OCI-LY3 (cell line): ENCODE measurements at regions not wholly inside any gene's neighbourhood (a gene's known extent, or its start where the extent isn't known, plus 50 kb on each side); places are given as distances from the start of the nearest gene placed in this dataset.

Source experiments
- H2AFZ ChIP-seq: fragments of 200-600, 300-600 bp; shearing (Covaris generic); 2 replicates; pipeline ENCODE4 v1.6.0; 2014; ENCODE audit warnings: antibody characterized with exemption, low read depth, low read length
- H3K27ac ChIP-seq: fragments of 200-600, 300-600 bp; sonication (generic); 2 replicates; pipeline ENCODE4 v1.5.1; 2014; ENCODE audit warnings: mild to moderate bottlenecking, low read length, moderate library complexity, mixed read lengths
- H3K27me3 ChIP-seq: fragments of 200-600, 300-600 bp; sonication (generic); 2 replicates; pipeline ENCODE4 v1.6.1; 2014; ENCODE audit warnings: low read depth, low read length, mixed read lengths
- H3K36me3 ChIP-seq: fragments of 200-600, 300-600 bp; sonication (generic); replicated peaks from 2 replicates; pipeline ENCODE3; 2014; ENCODE audit warnings: low read depth, low read length, mixed read lengths
- H3K4me1 ChIP-seq: fragments of 300-600, 200-600 bp; sonication (generic); 2 replicates; pipeline ENCODE4 v1.6.1; 2014; ENCODE audit warnings: low read length, mixed read lengths
- H3K4me2 ChIP-seq: fragments of 200-600, 300-600 bp; sonication (generic); 2 replicates; pipeline ENCODE4 v1.6.1; 2014; ENCODE audit warnings: low read length, mixed read lengths
- H3K4me3 ChIP-seq: fragments of 300-600, 200-600 bp; sonication (generic); 2 replicates; pipeline ENCODE4 v1.5.1; 2014; ENCODE audit warnings: antibody characterized with exemption, mild to moderate bottlenecking, low read length, moderate library complexity
- H3K79me2 ChIP-seq: fragments of 300-600, 200-600 bp; shearing (Covaris generic); 2 replicates; pipeline ENCODE4 v1.6.1; 2014; ENCODE audit warnings: mild to moderate bottlenecking, low read length, mixed read lengths
- H3K9ac ChIP-seq: fragments of 300-600, 200-600 bp; shearing (Covaris generic); 2 replicates; pipeline ENCODE4 v1.6.0; 2014; ENCODE audit warnings: mild to moderate bottlenecking, low read length, moderate library complexity
- H3K9me3 ChIP-seq: fragments of 200-600, 300-600 bp; shearing (Covaris generic); 2 replicates; pipeline ENCODE4 v1.6.1; 2014; ENCODE audit warnings: low read length, mixed read lengths; ENCODE audit not compliant: insufficient read depth
- H4K20me1 ChIP-seq: fragments of 200-600, 300-600 bp; sonication (generic); 2 replicates; pipeline ENCODE4 v1.6.1; 2016; ENCODE audit warnings: low read length, mixed read lengths; ENCODE audit not compliant: insufficient read depth
- EZH2phosphoT487 ChIP-seq: fragments of 200-600 bp; shearing (Covaris generic); IDR thresholded peaks from 2 replicates; pipeline ENCODE4 v1.6.1; 2018; ENCODE audit warnings: antibody characterized with exemption, mixed run types, low read depth
- TF ChIP-seq, protein P1 (sequence below): fragments of 200-600, 300-600 bp; sonication (generic); IDR thresholded peaks from 2 replicates; pipeline ENCODE4 v1.5.1; 2014; ENCODE audit warnings: antibody characterized with exemption, low read length, low read depth

- Histone ChIP-seq H3K27ac (no peak overlapping the region), H3K9ac (no peak overlapping the region), H2AFZ (no peak overlapping the region), H3K79me2 (no peaks in the 10 kb centered on the region), H3K4me2 (no peak overlapping the region), H3K4me1 (no peaks in the 10 kb centered on the region), H3K4me3 (no peak overlapping the region), H4K20me1 (no peaks in the 10 kb centered on the region), H3K27me3 (no peaks in the 10 kb centered on the region), H3K36me3 (no peaks in the 10 kb centered on the region), H3K9me3 (no peaks in the 10 kb centered on the region)
- TF ChIP-seq EZH2phosphoT487: no peak
- TF ChIP-seq, protein P1, sequence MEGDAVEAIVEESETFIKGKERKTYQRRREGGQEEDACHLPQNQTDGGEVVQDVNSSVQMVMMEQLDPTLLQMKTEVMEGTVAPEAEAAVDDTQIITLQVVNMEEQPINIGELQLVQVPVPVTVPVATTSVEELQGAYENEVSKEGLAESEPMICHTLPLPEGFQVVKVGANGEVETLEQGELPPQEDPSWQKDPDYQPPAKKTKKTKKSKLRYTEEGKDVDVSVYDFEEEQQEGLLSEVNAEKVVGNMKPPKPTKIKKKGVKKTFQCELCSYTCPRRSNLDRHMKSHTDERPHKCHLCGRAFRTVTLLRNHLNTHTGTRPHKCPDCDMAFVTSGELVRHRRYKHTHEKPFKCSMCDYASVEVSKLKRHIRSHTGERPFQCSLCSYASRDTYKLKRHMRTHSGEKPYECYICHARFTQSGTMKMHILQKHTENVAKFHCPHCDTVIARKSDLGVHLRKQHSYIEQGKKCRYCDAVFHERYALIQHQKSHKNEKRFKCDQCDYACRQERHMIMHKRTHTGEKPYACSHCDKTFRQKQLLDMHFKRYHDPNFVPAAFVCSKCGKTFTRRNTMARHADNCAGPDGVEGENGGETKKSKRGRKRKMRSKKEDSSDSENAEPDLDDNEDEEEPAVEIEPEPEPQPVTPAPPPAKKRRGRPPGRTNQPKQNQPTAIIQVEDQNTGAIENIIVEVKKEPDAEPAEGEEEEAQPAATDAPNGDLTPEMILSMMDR: no peak
These were observed 88.8 kb upstream of the RARB start for GRCh38 chr3:25339225-25339624.

GRCh38 chr3:25344670-25345069 lies 83.4 kb upstream of the RARB start:
- Histone ChIP-seq H3K4me3 (no peak overlapping the region), H3K9ac (no peak overlapping the region), H3K4me1 (no peaks in the 10 kb centered on the region), H3K27me3 (no peaks in the 10 kb centered on the region), H3K4me2 (no peak overlapping the region), H4K20me1 (no peaks in the 10 kb centered on the region), H3K27ac (no peak overlapping the region), H3K79me2 (no peaks in the 10 kb centered on the region), H2AFZ (no peak overlapping the region), H3K36me3 (no peaks in the 10 kb centered on the region), H3K9me3 (no peaks in the 10 kb centered on the region)
- TF ChIP-seq EZH2phosphoT487: no peak
- TF ChIP-seq, protein P1: no peak

DNA sequence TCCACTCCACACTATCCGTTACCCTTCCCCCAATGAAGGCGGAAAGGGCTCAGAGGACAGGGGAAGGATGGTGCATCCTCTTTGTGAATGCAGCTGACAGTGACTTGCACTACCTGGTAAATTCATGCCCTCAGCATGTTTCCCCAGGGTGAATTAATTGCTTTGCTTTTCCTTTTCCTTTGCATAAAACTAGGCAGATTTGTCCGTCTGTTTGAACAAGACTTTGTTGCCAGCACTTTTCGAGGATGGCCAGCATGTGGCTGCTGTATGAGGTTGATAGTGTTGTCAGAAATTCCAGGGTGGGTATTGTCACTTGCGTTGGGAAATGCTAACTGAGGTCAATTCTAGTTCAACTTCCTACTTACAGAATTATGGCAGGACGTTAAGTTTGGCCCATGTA lies 79.0 kb upstream of the RARB start:
- H3K79me2 ChIP-seq: no peaks in the 10 kb centered on the region
- H3K9ac ChIP-seq: no peak overlapping the region

GRCh38 chr3:25349828-25350724 lies 78.0 kb upstream of the RARB start:
- no peaks in the 10 kb centered on the region for H3K27me3 ChIP-seq
- H4K20me1 ChIP-seq: no peaks in the 10 kb centered on the region
- H3K36me3 ChIP-seq: no peaks in the 10 kb centered on the region
- H3K4me2 ChIP-seq: no peak overlapping the region
- H3K4me3 ChIP-seq: no peak overlapping the region
- no peaks in the 10 kb centered on the region for H3K79me2 ChIP-seq
- no peak overlapping the region for H3K9ac ChIP-seq
- H2AFZ ChIP-seq: no peak overlapping the region
- no peaks in the 10 kb centered on the region for H3K4me1 ChIP-seq
- no peak overlapping the region for H3K27ac ChIP-seq
- no peaks in the 10 kb centered on the region for H3K9me3 ChIP-seq
- TF ChIP-seq, protein P1: no peak
- no peak for TF ChIP-seq EZH2phosphoT487

More for the DNA sequence above, 79.0 kb upstream of the RARB start:
- Histone ChIP-seq H3K36me3 (no peaks in the 10 kb centered on the region), H3K4me2 (no peak overlapping the region), H3K9me3 (no peaks in the 10 kb centered on the region), H3K27me3 (no peaks in the 10 kb centered on the region), H2AFZ (no peak overlapping the region), H3K27ac (no peak overlapping the region), H3K4me1 (no peaks in the 10 kb centered on the region), H3K4me3 (no peak overlapping the region), H4K20me1 (no peaks in the 10 kb centered on the region)
- no peak for TF ChIP-seq EZH2phosphoT487
- TF ChIP-seq, protein P1: no peak
